ENCODE measurements at regions not wholly inside any gene's neighbourhood (a gene's known extent, or its start where the extent isn't known, plus 50 kb on each side); places are given as distances from the start of the nearest gene placed in this dataset.

DNA sequence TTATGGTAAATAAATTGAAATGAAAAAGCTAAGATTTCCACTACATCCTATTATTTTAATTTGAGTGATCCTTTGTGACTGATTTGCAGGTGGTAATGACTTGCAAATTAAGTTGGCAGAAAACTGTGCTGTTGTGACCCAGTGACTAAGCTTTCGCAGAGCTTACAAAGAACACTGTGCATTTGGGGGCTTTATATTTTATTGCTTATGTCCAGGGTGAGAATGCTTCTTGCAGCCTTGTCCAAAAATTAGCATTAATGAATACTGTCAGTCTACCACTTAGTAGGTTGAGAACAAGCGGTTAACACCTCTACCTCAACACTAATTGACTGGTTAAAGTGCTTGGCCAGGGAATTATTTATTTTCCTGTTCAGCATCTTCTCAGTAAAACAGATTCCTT is 991.3 kb upstream of the DIAPH2 start:
- TF ChIP-seq, protein P1, sequence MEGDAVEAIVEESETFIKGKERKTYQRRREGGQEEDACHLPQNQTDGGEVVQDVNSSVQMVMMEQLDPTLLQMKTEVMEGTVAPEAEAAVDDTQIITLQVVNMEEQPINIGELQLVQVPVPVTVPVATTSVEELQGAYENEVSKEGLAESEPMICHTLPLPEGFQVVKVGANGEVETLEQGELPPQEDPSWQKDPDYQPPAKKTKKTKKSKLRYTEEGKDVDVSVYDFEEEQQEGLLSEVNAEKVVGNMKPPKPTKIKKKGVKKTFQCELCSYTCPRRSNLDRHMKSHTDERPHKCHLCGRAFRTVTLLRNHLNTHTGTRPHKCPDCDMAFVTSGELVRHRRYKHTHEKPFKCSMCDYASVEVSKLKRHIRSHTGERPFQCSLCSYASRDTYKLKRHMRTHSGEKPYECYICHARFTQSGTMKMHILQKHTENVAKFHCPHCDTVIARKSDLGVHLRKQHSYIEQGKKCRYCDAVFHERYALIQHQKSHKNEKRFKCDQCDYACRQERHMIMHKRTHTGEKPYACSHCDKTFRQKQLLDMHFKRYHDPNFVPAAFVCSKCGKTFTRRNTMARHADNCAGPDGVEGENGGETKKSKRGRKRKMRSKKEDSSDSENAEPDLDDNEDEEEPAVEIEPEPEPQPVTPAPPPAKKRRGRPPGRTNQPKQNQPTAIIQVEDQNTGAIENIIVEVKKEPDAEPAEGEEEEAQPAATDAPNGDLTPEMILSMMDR (IDR thresholded peaks at IDR 0.05; ENCODE audit: unreplicated experiment in 3 of 3): no peak
- no peak overlapping the region for H3K27ac Mint-ChIP-seq
- H3K27me3 Mint-ChIP-seq (ENCODE audit: low read depth): no peaks in the 10 kb centered on the region
- peaks cover 6% of the 10 kb centered on the region for H3K9me3 Mint-ChIP-seq
- H3K4me1 Mint-ChIP-seq: no peaks in the 10 kb centered on the region
- no peak overlapping the region for H3K4me3 Mint-ChIP-seq
- no peaks in the 10 kb centered on the region for H3K36me3 Mint-ChIP-seq (ENCODE audit: low read depth)

DNA sequence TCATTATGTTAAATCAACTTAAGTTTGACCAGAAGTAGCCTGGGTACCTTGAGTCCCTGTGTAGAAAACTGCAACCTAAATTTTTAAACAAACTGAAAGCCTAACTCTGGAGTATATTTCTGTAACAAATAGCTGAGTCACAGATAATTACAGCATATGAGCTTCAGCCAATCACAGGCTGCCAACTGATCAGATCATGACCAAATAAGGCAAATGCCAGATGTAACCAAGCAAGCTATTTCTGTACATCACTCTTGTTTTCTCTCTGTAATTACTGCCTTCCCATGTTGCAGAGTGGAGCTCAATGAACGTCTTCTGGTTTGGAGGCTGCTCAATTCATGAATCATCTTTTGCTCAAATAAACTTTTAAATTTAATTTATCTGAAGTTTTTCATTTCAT is 980.9 kb upstream of the DIAPH2 start:
- Mint-ChIP-seq H3K9me3 (peaks cover 15% of the 10 kb centered on the region), H3K27me3 (ENCODE audit: low read depth) (no peaks in the 10 kb centered on the region)

DNA sequence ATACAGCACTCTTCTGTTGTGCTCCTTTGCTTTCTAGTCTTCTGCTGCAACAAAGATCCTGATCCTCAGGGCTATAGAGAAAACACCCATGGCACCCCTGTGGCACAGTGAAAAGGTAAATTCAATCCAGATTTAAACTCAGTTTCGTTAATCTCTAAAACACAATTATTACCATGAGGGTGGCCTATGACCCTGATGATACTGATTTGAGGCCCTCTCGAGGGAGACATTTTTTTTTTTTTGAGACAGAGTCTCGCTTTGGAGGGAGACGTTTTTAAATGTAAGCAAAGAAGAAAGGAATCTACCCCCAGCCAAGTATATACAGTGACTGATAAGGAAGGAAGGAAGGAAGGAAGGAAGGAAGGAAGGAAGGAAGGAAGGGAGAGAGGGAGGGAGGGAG is 967.8 kb upstream of the DIAPH2 start:
- Mint-ChIP-seq H3K9me3 (no peaks in the 10 kb centered on the region), H3K27me3 (ENCODE audit: low read depth) (peaks cover 3% of the 10 kb centered on the region), H3K4me1 (peaks cover 7% of the 10 kb centered on the region), H3K27ac (no peak overlapping the region), H3K4me3 (no peak overlapping the region), H3K36me3 (ENCODE audit: low read depth) (no peaks in the 10 kb centered on the region)
- TF ChIP-seq, protein P1 (IDR thresholded peaks at IDR 0.05; ENCODE audit: unreplicated experiment in 3 of 3): no peak

More for the DNA sequence above, 980.9 kb upstream of the DIAPH2 start:
- no peaks in the 10 kb centered on the region for H3K36me3 Mint-ChIP-seq (ENCODE audit: low read depth)
- TF ChIP-seq, protein P1 (IDR thresholded peaks at IDR 0.05; ENCODE audit: unreplicated experiment in 3 of 3): no peak
- no peaks in the 10 kb centered on the region for H3K4me1 Mint-ChIP-seq
- no peak overlapping the region for H3K4me3 Mint-ChIP-seq
- H3K27ac Mint-ChIP-seq: no peak overlapping the region

DNA sequence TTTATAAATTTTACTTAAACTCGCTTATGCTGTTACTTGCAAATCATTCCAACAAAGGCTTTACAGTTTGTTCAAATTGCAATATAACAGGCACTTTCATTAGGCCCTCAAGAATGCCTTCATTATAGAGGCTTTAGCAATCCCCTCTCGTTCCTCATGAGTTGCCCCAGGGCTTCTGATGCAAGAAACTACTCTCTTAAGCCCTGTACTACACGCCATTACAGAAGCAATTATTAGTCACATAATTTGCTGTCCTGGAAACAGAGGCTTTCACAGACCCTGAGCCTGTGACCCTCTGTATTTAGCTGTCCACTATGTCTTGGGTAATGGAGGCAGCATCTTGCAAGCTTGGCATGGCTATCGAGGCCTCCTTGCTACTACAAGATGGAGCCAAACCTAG is 965.9 kb upstream of the DIAPH2 start:
- Mint-ChIP-seq H3K4me1 (peaks cover 7% of the 10 kb centered on the region), H3K36me3 (ENCODE audit: low read depth) (no peaks in the 10 kb centered on the region), H3K27ac (no peak overlapping the region), H3K9me3 (no peaks in the 10 kb centered on the region), H3K27me3 (ENCODE audit: low read depth) (peaks cover 3% of the 10 kb centered on the region), H3K4me3 (no peak overlapping the region)
- TF ChIP-seq, protein P1 (IDR thresholded peaks at IDR 0.05; ENCODE audit: unreplicated experiment in 3 of 3): no peak

DNA sequence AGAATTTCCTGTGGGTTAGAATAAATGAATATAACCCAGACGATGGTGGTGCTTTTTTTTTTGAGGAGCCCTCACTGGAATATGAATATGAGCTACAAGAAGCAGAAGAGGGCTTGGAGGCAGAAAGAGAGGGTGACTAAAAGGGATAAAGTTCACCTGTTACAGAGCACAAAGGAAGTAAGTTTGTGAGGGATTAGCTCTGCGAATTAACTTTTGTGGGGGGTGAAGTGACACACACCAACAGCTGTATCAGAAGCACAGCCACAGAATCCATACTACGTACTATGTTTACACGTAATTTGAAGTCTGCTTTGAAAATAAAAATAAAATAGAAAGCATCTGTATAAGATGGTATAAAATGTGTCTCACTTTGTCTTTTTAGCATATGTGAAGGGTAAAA is 963.6 kb upstream of the DIAPH2 start:
- peaks cover 19% of the 10 kb centered on the region for H3K4me1 Mint-ChIP-seq
- H3K9me3 Mint-ChIP-seq: no peaks in the 10 kb centered on the region
- H3K4me3 Mint-ChIP-seq: no peak overlapping the region
- TF ChIP-seq, protein P1 (IDR thresholded peaks at IDR 0.05; ENCODE audit: unreplicated experiment in 3 of 3): no peak
- H3K36me3 Mint-ChIP-seq (ENCODE audit: low read depth): no peaks in the 10 kb centered on the region
- H3K27me3 Mint-ChIP-seq (ENCODE audit: low read depth): peaks cover 4% of the 10 kb centered on the region
- H3K27ac Mint-ChIP-seq: peak overlapping the region in 1 of 3 experiments; percentile 5

DNA sequence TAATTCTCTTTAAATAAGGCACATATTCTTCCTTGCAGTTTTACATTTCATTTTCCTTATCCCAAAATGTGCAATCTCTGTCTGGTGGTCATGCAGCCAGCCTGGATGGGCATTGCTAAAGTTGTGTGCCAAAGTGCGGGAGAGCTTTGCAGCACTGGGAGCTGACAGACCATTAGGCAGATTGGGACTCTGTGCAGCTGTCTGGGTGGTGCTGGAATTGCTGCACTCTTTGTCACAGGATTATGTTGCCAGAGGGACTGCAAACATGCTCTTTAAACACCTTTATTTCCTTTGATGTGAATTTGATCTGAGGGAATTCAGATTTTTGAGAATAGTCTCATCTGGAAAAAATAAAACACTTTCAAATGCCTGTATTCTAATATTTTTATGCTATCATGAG is 956.2 kb upstream of the DIAPH2 start:
- H3K9me3 Mint-ChIP-seq: no peaks in the 10 kb centered on the region
- H3K27ac Mint-ChIP-seq: no peak overlapping the region
- H3K27me3 Mint-ChIP-seq (ENCODE audit: low read depth): peaks cover 5% of the 10 kb centered on the region
- H3K4me1 Mint-ChIP-seq: peaks cover 28% of the 10 kb centered on the region
- TF ChIP-seq, protein P1 (IDR thresholded peaks at IDR 0.05; ENCODE audit: unreplicated experiment in 3 of 3): no peak
- H3K4me3 Mint-ChIP-seq: no peak overlapping the region
- H3K36me3 Mint-ChIP-seq (ENCODE audit: low read depth): no peaks in the 10 kb centered on the region

Measured in nephron (organoid).